ENCODE measurements at regions not wholly inside any gene's neighbourhood (a gene's known extent, or its start where the extent isn't known, plus 50 kb on each side); places are given as distances from the start of the nearest gene placed in this dataset.

DNA sequence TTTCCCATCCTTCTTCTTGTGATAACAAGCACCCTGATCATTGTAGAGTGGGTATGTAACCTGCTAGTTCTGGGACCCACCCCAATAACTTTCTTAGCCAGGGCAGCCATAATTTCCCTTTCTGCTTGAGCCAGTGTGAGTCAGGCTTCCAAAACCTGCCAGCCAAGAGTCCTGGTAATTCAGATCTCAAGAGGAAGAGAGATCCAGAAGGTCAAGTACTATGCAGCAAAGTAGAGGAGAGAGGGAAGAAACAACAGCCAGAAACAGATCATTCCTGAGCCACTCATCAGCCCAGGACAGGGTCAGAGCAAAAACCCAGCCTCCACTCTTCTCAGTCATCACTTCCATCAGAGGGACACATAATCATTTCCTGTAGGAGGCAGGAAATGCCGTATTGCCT is 182.0 kb downstream of the DICER1 start:
- Mint-ChIP-seq H3K4me1 (peaks cover 5% of the 10 kb centered on the region), H3K9me3 (peaks cover 5% of the 10 kb centered on the region), H3K27me3 (ENCODE audit: low read depth, poor library complexity) (peaks cover 24% of the 10 kb centered on the region), H3K4me3 (no peak overlapping the region), H3K27ac (no peak overlapping the region), H3K36me3 (ENCODE audit: low read depth) (no peaks in the 10 kb centered on the region)
- DNase-seq = no peak
- TF ChIP-seq, protein P1, sequence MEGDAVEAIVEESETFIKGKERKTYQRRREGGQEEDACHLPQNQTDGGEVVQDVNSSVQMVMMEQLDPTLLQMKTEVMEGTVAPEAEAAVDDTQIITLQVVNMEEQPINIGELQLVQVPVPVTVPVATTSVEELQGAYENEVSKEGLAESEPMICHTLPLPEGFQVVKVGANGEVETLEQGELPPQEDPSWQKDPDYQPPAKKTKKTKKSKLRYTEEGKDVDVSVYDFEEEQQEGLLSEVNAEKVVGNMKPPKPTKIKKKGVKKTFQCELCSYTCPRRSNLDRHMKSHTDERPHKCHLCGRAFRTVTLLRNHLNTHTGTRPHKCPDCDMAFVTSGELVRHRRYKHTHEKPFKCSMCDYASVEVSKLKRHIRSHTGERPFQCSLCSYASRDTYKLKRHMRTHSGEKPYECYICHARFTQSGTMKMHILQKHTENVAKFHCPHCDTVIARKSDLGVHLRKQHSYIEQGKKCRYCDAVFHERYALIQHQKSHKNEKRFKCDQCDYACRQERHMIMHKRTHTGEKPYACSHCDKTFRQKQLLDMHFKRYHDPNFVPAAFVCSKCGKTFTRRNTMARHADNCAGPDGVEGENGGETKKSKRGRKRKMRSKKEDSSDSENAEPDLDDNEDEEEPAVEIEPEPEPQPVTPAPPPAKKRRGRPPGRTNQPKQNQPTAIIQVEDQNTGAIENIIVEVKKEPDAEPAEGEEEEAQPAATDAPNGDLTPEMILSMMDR (IDR thresholded peaks at IDR 0.05) = no peak

DNA sequence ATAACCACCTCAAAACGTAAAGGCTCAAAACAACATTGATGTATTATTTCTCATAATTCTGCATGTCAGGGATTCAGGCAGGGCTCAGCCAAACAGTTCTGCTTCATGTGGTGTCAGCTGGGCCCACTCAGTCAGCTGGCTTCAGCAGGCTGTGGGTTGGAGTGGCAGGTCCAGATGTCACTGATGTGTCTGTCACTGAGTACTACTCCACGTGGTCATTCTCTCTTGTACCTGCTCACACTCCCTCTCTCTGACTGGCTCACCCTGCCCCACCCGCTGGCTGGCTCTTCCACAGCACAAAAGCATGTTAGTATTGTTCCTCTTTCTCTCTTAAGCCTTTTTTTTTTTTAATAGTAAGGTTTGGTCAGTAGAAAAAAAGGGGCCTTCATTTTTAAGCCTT is 182.4 kb downstream of the DICER1 start:
- DNase-seq = no peak
- H3K4me3 Mint-ChIP-seq = no peak overlapping the region
- H3K27me3 Mint-ChIP-seq (ENCODE audit: low read depth, poor library complexity) = peaks cover 27% of the 10 kb centered on the region
- H3K27ac Mint-ChIP-seq = no peak overlapping the region
- H3K36me3 Mint-ChIP-seq (ENCODE audit: low read depth) = no peaks in the 10 kb centered on the region
- TF ChIP-seq, protein P1 (IDR thresholded peaks at IDR 0.05) = no peak
- peaks cover 5% of the 10 kb centered on the region for H3K4me1 Mint-ChIP-seq
- H3K9me3 Mint-ChIP-seq = peaks cover 5% of the 10 kb centered on the region

DNA sequence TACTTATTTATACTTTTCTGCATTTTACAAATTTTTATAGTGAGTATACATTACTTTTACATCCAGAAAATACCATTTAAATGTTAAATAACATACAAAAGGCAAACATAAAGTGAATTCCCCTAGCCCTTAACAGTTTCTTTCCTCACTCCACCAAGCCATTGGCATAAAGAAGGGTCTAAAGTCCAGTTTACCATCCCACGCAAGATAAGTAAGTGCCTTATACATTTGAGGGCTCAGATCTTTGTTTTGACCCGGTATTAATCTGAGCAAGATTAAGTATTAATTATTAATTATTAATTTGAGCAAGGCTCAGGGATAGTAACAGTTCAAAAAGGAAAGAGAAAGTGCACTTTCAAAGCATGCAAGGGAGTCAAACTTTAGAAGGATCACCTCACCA is 182.9 kb downstream of the DICER1 start:
- TF ChIP-seq, protein P1 (IDR thresholded peaks at IDR 0.05) = no peak
- Mint-ChIP-seq H3K36me3 (ENCODE audit: low read depth) (no peaks in the 10 kb centered on the region), H3K27ac (no peak overlapping the region), H3K9me3 (peaks cover 5% of the 10 kb centered on the region), H3K27me3 (ENCODE audit: low read depth, poor library complexity) (peaks cover 25% of the 10 kb centered on the region), H3K4me1 (peaks cover 5% of the 10 kb centered on the region), H3K4me3 (no peak overlapping the region)
- DNase-seq = no peak

DNA sequence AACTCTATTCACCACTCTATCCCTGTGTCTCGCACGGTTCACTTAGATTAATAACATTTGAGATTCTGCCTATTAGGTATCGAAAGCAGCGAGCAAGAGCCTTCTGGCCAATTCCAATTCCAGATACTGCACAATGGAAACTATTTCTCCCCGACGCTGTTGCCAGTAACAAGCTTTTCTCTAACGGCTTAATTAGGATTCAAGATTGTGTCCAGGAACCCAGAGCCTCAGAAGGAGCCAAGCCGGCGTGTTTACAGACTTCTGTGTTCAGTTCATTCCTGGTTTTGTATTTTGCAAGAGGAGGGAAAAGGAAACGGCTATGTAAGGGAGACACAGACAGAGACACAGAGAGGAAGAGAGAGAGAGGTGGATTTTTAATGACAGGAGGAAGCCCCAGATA is 185.6 kb downstream of the DICER1 start:
- Mint-ChIP-seq H3K9me3 (peaks cover 5% of the 10 kb centered on the region), H3K27ac (peak overlapping the region; percentile 58), H3K4me3 (no peak overlapping the region), H3K27me3 (ENCODE audit: low read depth, poor library complexity) (peaks cover 17% of the 10 kb centered on the region), H3K4me1 (peaks cover 5% of the 10 kb centered on the region), H3K36me3 (ENCODE audit: low read depth) (no peaks in the 10 kb centered on the region)
- no peak for DNase-seq
- TF ChIP-seq, protein P1 (IDR thresholded peaks at IDR 0.05) = no peak

DNA sequence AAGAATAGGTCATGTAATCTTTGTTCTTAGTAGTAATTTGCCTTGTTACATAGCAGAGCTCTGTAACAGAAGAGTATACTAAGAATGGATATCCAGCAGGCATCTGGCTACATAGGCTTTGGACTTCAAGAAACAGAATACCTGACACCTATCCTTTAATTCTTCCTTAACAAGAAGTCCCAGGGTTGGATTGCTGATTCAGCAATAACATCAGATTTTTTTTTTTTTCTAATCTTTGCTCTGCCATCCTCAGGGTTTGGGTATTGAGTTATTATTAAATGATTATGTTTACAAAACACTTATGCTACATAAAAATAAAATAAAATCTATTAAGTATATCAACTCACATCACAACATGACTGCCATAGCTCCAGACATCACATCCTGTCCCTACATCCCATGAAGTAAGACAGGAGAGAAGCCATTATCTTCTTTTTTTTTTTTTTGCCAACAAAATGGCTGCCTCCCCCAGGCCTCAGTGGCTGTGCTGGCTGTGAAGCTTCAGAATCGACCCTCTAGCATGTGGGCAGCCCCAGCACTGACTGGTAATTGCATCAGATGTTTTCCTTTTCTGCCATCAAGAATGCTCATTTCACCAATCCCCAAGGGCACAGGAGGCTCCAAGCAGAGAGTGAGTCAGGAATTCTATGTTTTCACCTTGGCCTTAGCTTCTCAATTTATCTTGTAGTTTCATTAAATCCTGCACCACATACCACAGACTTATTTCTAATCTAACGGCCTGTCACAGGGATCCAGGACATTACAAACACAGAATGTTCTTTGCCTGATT is 186.2 kb downstream of the DICER1 start:
- Mint-ChIP-seq H3K27ac (no peak overlapping the region), H3K27me3 (ENCODE audit: low read depth, poor library complexity) (peaks cover 17% of the 10 kb centered on the region), H3K4me1 (peaks cover 5% of the 10 kb centered on the region), H3K4me3 (no peak overlapping the region), H3K36me3 (ENCODE audit: low read depth) (no peaks in the 10 kb centered on the region), H3K9me3 (peaks cover 5% of the 10 kb centered on the region)
- TF ChIP-seq, protein P1 (IDR thresholded peaks at IDR 0.05) = no peak
- no peak for DNase-seq

DNA sequence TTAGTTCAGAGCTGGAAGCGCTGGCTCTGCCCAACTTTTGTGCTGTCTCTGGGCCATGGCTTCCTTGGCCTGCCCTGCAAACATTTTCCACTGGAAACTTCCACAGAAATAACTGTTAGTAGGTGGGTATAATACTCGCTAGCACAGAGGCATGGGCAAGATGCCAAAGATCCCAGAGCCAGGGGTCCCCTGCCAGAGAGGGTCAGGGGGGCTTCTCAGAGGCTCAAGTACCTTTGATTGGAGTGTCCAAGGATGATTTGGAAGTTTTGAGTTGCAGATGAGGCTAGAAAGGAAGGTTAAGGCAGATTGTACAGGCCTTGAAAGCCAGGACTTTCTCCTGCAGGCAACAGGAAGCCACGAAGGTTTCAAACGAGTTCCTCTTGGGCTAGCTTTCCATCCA is 187.6 kb downstream of the DICER1 start:
- Mint-ChIP-seq H3K27me3 (ENCODE audit: low read depth, poor library complexity) (peaks cover 17% of the 10 kb centered on the region), H3K36me3 (ENCODE audit: low read depth) (no peaks in the 10 kb centered on the region), H3K4me1 (peaks cover 5% of the 10 kb centered on the region), H3K4me3 (no peak overlapping the region), H3K9me3 (peaks cover 5% of the 10 kb centered on the region), H3K27ac (no peak overlapping the region)
- no peak for DNase-seq
- TF ChIP-seq, protein P1 (IDR thresholded peaks at IDR 0.05) = no peak

Data from nephron progenitor cell (in vitro differentiated cells).